Right kidney (tissue), 1 donor: ENCODE measurements at regions not wholly inside any gene's neighbourhood (a gene's known extent, or its start where the extent isn't known, plus 50 kb on each side); places are given as distances from the start of the nearest gene placed in this dataset.
"Not testable (repeated sequence)": the region's sequence is repeated elsewhere in the genome, so short reads cannot be mapped to it uniquely, and the experiment has no call there.

ENCODE experiments used
- DNase-seq: peaks from one replicate; pipeline ENCODE4 v3.0.0-alpha.2; 2016

DNA sequence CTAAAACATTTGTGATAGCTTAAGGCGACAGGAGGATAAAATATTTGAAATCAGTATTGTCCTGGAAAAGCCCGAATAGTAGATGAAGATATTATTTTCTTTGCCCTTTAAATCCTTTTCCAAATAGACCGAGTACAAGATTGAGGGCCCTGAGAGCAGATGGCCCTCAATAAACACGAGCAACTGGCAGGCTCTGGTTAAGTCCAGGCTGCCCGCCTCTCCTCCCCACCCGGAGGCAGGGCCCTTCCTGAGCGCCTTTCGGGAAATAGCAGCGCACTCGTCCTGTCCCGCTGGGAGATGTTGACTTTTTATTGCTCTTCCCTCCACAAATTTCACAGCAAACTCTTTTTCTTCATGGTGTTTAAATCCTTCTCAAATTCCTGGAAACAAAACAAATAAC, 50.8 kb upstream of the MAX start:
- DNase-seq: no peak

DNA sequence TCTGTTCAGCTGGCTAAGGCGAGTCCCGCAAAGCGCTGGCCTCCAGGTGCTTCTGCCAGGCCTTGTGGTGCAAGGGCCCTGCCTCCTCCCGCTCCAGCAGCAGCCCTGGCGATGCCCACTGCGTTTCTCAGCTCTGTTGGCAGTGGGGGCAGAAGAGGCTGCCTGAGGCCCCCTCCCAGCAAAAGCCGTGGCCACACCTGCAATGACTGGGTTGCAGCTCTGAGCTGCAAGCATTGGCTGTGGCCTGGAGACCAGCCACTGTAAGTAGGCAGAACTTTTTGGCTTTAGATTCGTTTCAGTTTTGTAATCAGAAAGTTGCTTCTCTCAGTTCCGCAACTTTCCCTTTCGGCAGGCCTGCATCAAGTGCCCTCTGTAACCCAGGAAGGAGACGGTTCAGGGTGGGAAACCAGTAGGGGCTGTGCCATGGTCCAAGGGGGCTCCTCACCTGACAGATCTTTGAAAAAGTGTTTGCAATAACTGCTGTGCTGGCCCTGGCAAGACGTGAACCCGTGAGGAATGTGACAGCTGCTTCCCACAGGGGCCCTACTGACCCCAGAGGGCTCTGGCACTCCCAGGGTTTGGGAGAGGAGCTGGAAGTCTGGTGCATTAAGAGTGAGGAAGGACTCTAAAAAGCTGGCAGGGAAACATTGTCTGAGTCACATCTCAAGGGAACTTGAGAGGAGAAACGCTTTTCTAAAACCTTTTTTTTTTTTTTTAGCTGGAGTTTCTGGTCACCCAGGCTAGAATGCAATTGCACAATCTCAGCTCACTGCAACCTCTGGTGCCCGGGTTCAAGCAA, 54.5 kb upstream of the MAX start:
- no peak for DNase-seq

DNA sequence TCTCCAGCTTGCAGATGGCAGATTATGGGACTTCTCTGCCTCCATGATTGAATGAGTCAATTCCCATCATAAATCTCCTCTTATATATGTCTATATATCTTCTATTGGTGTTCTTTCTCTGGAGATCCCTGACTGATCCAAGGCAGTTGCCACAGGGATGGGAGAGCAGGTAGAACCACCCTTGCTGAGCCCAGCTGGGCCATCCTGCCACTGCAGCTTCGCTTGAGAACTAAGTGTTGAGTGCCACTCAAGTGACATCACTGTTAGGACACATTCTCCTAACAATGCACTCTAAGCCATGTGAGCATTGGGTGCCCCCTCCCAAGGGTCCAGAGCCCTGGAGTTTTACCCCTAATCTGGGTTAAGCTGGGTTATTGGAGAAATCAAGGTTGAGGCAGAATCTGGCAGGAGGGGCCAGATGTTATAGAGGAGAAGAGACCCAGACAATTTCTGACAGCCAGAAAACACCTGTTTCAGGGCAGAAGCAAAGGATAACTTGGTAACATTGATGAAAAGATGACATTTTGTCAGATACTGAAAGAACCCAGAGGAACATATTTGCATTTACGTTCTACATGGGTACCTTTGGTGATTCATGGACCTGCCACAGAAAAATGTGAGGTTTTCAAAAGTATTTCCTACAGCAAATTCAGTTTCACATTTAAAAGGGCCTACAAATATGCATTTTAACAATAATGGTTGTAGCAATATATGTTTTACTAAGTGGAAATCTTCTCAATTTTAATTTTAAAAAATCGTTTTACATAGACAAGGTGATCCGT, 57.2 kb upstream of the MAX start:
- no peak for DNase-seq

DNA sequence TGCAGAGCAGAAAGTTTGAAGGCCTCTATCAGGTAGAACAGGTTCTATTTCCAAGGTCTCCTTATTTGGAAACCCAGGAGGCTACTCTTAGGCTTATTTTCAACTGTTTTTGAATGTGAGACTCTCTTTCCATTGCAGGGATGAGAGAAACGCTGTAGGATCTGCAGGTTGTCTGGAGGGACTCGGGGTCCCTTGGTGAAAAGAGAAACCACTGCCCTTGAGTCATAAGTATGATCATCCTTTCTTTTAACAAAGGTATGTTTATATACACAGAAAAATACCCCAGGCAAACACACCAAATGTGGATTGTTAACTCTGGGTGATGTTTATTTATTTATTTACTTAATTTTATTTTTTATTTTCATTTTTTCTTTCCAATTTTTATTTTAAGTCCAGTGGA, 57.8 kb upstream of the MAX start:
- DNase-seq: no peak

DNA sequence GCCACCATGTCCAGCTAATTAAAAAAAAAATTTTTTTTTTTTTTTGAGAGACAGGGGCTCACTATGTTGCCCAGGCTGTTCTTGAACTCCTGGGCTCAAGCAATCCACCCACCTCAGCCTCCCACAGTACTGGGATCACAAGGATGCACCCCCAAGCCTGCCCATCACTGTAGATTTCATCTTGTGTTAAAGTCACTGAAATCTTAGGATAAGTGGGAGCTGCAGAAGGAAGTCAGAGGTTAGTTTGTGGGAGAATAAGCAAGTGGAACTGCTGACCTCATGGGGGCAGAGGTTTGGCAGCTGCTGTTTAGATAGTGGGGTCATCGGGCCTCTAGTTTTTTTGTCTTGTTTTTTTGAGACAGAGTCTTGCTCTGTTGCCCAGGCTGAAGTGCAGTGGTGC, 59.7 kb upstream of the MAX start:
- DNase-seq: no peak

DNA sequence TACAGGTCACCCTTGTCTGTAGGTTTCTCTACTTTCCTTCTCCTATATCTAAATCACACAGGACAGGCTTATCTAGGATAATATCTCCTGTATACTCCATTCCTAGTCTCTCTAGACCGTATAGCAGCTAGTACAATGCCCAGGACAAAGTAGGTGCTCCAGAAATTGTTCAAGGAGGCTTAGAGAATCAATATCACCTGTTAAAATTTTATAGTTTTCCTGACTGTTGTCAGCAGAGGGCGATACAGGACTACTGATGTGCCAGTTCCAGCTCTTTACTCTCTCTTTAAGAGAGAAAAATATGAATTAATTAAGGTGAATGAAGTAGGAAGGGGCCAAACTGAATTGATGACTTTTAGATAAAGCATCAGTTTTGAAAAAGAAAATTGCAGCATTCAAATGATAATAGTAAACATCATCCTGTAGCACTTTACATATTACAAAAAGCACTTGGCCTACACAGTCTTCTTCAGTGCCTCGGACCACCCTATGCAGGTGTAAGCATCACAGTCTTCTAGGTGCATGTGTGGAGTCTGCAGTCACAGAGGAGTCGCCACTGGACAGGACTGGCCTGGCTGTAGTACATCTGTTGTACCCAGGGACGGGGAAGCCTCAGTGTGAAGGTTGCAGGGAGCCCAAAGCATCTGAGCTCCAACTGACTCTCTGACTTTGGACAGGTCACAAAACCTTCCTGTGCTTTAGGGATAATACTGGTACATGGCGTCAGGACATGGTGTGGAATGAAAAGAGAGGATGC, 61.9 kb upstream of the MAX start:
- peak; percentile 13 for DNase-seq

DNA sequence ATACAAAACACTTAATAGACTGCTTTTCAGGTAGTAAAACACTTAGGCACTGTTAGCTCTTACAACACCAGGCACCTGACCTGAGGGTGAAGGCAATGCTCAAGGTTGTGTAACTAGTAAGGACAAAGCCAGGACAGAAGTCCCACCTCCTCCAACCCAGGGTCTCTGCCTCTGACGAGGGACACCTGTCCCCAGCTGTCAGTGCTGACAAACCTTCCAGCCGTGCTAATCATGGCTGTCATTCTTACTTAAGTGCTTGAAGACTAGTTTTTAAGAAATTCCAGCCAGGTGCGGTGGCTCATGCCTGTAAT, 62.5 kb upstream of the MAX start:
- no peak for DNase-seq

DNA sequence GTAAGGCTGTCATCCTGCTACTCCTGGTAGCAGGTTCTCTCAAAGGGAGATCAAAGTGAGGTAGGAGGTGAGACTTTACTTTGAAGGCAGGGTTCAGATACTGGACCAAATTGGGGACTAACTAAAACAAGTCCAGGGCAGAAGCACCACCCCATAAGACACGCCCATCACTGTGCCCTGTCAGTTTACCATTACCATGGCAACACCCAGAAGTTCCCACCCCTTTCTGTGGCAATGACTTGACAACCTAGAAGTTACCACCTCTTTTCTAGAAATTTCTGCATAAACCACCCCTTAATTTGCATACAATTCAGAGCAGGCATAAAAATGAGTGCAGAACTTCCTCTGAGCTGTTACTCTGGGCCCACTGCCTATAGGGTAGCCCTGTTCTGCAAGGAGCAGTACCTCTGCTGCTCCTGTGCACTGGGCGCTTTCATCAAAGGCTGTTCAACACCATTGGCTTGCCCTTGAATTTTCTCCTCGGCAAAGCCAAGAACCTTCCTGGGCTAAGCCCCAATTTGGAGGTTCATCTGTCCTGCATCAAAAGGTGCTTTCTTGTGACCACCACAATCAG, 64.8 kb upstream of the MAX start:
- no peak for DNase-seq

DNA sequence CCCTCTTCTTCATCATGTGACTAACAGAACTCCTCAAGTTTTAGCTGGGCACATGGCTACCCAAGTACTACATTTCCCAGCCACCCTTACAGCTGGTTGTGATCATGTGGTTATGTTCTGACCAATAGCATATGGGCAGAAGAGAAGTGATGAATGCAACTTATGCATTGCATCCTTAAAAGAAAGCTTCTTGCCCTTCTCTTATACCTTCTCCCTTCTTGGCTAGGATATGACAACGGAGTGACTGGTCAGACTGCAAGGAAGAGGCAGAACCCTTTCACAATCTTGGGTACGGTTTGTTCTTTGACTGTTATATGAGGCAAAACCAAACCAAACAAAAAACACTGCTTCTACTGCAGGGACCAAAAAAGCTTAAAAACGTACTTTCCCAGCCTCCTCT, 66.5 kb upstream of the MAX start:
- DNase-seq: no peak

DNA sequence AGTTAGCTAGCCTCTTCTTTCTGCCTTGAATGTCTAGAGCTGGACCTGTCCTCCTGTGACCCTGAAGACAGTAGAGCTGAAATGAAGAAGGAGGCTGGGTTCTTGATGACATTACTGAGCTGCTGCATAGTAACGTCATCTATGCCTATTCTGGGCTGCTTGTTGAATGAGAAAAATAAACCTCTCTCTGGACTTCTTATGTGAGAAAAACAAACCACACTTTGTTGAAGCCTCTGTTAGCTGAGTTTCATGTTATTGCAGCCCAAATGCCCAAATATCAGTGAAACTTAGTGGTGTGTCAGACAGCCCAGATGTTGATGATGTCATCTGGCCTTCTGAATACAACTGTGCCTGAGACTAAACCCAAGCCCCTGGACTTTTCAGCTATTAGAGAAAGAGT, 67.0 kb upstream of the MAX start:
- DNase-seq: no peak

DNA sequence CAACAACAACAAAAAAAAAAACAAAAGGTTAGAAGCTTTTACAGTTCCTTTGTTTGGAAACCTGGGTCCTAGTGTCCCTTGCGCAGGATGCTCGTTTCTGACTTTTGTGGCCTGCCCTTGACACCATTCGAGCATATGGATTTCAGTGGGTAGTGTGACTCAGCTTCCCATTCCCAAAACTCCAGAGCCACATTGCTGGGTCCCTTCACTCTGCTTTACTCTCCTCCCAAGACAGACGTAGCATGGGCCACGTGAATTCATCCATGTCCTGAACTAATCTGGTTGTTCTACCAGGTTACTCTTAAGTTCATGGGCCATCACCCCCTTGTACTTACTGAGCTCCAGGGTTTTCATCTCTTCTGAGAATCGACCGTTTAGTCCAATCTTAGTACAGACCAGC, 68.0 kb upstream of the MAX start:
- DNase-seq: no peak

DNA sequence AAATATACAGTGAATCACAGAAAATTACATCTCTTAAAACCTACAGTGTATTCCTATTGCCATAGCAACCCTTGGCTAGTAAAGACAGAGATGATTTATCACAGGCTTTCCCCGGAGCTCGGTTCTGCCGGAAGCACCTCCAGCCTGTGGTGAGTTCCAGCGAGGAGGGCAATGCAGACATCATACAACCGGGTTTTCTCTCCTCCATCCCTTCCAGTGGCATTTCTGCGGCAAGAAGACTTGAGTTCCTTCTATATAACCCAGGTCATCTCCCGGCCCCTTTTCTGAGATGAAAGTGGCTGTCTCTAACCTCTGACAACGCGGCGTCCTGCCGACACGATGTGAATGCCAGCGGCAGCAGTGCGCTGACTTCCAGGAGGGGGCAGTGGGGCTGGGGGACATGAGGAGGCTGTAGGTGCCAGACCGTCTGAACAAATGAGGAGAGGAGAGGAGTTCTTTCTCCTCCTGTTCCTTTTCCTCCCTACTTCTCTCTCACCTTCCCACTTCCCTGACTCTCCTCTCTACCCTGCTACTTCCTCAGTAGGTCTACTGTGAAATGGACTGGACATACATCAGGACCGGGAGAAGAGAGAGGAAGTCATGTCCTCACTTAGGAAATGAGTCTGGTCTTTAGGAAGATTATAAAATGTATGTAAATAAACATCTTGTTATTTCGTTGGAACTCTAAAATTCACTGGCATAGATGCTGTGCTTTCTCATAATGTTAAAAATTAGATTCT, 68.6 kb upstream of the MAX start:
- DNase-seq: peak; percentile 55

DNA sequence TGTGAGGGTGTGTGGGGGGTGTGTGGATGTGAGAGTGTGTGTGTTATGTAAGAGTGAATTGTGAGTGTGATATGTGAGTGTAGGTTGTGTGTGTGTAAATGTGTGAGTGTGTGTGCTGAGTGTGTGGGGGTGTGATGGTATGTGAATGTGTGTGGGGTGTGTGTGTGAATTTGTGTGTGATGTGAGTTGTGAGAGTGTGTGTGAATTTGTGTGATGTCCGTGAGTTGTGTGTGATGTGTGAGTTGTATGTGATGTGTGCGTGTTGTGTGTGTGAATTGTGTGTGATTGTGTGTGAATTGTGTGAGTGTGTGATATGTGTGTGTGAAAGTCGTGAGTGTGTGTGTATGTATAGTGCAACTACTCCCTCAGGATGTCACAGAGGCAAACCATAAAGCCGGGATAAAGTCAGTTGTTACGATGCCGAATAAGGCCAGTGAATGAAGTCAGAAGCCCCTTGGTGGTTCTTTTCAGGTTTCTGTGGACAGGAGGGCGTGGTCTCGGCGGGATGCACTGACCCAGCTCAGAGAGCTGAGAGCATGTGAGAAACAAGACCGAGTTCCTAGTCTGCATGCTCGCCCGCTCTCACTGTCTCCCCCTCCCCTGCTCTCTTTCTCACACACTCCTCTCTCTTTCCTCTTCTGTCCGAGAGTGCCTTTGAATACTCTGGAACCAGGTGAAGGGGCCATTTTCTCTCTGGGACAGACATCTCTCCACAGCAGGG, 71.8 kb upstream of the MAX start:
- no peak for DNase-seq

DNA sequence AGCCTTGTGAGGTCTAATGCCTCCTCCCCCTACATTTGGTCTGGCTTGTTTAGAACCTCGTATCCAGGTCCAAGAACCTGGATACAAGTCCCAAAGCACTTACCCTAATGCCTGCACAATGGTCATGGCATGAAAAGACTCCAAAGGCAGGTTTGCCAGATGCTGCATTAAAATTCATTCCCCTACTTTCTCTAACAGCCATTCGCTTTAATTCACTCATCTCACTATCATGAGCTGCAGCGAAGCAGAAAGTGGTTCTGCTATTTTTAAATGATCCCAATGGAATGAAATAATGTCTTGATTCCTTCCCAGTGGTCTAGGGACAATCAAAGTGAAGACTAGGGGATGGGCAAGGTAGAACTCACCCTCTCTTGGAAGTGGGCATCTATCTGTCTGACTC, 72.5 kb upstream of the MAX start:
- DNase-seq: no peak

DNA sequence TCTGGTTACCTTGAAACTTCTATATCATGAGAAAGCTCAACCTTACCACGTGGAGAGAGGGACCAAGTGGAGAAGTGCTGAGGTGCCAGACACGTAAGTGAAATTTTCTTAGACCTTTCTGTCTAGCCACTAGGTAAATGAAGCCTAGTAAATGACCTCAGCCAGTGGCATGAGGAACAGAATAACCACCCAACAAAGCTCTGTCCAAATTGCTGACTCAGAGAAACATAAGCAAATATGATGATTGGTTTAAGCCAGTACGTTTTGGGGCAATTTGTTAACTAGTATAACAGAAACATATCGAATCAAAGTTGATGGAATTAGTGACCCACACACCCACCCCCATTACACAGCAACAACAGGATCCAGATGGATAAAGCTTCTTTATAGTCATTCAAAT, 75.2 kb upstream of the MAX start:
- no peak for DNase-seq

DNA sequence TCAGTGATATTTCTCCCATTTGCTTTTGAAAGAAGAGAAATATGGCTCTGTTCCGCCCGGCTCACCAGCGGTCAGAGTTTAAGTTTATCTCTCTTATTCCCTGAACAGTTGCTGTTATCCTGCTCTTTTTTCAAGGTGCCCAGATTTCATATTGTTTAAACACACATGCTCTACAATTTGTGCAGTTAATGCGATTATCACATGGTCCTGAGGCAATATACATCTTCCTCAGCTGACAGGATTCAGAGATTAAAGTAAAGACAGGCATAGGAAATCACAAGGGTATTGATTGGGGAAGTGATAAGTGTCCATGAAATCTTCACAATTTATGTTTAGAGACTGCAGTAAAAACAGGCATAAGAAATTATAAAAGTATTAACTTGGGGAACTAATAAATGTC, 76.9 kb upstream of the MAX start:
- not testable (repeated sequence) for DNase-seq

DNA sequence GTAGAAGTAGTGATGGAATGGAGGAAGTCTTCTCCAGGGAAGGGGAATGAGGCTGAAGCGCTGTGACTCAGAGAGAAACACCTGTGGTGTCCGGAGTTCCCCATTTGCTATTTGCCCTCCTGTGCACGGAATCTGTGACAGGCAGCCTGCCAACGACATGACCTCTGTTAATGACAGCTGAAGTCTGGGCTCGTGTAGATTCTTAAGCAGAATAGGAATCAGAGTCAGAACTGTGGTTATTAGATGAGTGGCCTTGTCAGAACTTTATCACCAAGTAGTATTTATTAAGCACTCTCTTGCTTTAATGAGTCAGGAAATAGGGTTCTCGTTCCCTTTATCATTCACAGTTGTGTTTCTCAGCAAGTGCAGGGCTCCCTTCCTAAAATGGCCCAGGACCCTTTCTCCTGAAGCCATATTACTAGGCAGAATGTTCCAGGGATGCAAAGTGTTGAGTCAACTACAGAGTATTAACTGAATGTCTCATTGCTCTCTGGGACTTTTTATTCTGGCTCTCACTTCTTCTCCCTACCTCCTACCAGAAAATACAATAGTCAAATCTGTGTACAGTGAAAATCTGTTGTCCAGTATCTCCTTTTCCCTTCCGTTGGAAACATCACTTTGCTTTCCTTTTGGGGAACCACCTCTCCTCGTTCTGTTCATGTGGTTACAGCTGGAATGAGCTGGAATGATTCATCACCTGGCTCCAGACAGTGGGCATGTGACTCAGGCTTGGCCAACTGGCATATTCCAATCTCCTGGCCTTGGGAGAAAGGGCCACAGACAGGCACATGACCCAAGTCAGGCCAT, 77.8 kb upstream of the MAX start:
- no peak for DNase-seq

DNA sequence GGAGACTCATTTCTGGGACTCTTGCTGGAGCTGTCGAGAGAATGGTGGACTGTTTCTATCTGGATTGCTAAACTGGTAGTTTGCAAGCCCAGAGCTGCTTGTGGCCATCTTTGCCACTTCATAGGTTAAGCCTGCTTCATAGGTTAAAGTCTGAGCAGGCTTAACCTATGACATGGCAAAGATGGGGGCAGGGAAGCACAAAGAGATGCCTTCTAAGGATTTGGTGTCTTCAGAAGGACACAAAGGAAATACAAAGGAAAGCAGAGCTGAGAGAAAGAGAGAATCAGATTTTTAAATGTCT, 78.4 kb upstream of the MAX start:
- no peak for DNase-seq

DNA sequence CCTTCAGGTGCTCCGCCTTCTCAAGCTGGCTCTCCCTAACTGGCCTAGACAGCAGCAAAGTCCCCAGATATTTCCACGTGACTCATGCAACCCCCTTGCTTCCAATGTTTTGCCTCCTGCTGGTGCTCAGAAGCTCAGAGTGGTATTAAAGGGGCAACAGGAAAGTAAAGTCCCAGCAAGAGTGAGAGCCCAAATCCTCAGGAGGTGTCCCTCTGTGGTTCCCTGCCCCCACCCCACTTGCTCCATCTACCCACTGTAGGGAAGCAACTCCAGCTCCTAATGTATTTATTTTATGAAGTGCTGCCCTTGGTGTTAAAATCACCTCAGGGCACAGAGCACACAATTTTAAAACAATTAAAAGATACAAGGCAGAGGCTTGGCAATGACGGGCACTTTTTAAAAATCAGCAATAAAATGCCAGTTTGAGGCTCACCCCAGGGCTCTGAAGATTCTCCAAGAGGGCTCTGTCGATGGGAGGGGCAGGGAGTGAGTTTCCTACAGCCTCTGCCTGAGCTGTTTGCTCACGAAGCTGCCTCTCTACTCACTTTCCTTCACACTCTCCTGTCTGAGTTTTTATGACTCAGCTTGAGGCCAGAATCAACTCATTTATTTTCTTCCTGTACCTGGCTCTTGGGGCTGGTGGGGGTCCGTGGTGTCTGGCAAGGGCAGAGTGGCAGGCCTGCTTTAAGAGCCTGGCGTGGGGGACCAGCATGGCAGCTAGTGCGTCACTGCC, 81.9 kb upstream of the MAX start:
- no peak for DNase-seq

DNA sequence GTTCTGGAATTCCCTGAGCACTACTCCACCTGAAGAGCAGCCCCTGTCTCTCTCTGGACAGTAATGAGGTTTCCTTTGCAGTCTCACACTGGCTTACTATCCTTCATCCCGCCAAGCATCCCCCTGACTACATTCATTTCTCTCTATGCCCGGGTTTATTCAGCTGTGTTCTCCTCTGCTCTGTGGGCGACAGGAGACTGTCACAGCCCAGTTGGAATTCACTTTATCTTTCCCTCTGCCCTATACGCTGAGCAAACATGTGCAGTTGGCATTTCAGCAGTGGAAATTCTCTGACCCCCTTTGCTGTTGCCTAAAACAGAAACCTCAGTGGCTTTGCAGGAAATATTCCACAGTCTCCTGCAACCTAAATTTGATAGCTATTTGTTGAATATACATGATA, 83.5 kb upstream of the MAX start:
- DNase-seq: no peak
